Fibroblast of lung (primary cell): ENCODE measurements at regions not wholly inside any gene's neighbourhood (a gene's known extent, or its start where the extent isn't known, plus 50 kb on each side); places are given as distances from the start of the nearest gene placed in this dataset.

Experiments
- DNase-seq, 2 donors: peaks; one replicate each; pipeline versions ENCODE4 v3.0.0 to v3.0.0-alpha.2; 2010; ENCODE audit warnings: low read depth in 2 of 2
- H2AFZ ChIP-seq: 2 replicates; pipeline ENCODE4 v1.5.1; 2012; ENCODE audit warnings: low read length, control low read depth, inconsistent platforms
- H3K27ac ChIP-seq: 2 replicates; pipeline ENCODE4 v1.5.1; 2011; ENCODE audit warnings: low read length, control low read depth; ENCODE audit not compliant: insufficient read depth
- H3K27me3 ChIP-seq: 2 replicates; pipeline ENCODE4 v1.5.1; 2011; ENCODE audit warnings: mild to moderate bottlenecking, low read length; ENCODE audit not compliant: control insufficient read depth, insufficient read depth
- H3K36me3 ChIP-seq: 2 replicates; pipeline ENCODE4 v1.5.1; 2011; ENCODE audit warnings: low read length; ENCODE audit not compliant: control insufficient read depth, insufficient read depth
- H3K4me1 ChIP-seq: 2 replicates; pipeline ENCODE4 v1.5.1; 2011; ENCODE audit warnings: low read length; ENCODE audit not compliant: control insufficient read depth, insufficient read depth; ENCODE audit errors: extremely low read depth
- H3K4me2 ChIP-seq: 2 replicates; pipeline ENCODE4 v1.5.1; 2011; ENCODE audit warnings: low read length, control low read depth; ENCODE audit not compliant: insufficient read depth; ENCODE audit errors: extremely low read depth
- H3K4me3 ChIP-seq, 4 experiments: fragments of 200-600 bp in 1 of 4; sonication (generic) in 1 of 4; replicated peaks in 1 of 4; 2 replicates each; pipeline ENCODE4 v1.5.1; 2011 to 2016; ENCODE audit warnings: low read length in 4 of 4, low read depth in 3 of 4, mild to moderate bottlenecking in 3 of 4, control low read depth in 2 of 4, inconsistent platforms in 1 of 4, mixed read lengths in 1 of 4; ENCODE audit not compliant: insufficient read depth in 1 of 4; ENCODE audit errors: control extremely low read depth in 1 of 4
- H3K79me2 ChIP-seq: 2 replicates; pipeline ENCODE4 v1.5.1; 2012; ENCODE audit warnings: mild to moderate bottlenecking, low read length, inconsistent platforms; ENCODE audit not compliant: control insufficient read depth, insufficient read depth
- H3K9ac ChIP-seq: 2 replicates; pipeline ENCODE4 v1.5.1; 2011; ENCODE audit warnings: mild to moderate bottlenecking, low read length, control low read depth; ENCODE audit not compliant: insufficient read depth
- H3K9me3 ChIP-seq: 2 replicates; pipeline ENCODE4 v1.5.1; 2012; ENCODE audit warnings: low read depth, low read length; ENCODE audit not compliant: control insufficient read depth, insufficient read depth
- H4K20me1 ChIP-seq: 2 replicates; pipeline ENCODE4 v1.5.1; 2011; ENCODE audit warnings: low read length; ENCODE audit not compliant: control insufficient read depth, insufficient read depth; ENCODE audit errors: extremely low read depth
- EZH2 ChIP-seq: IDR thresholded peaks from 2 replicates; pipeline ENCODE4 v1.5.1; 2012; ENCODE audit warnings: low read length, control low read depth, mild to moderate bottlenecking; ENCODE audit errors: missing control alignments
- TF ChIP-seq, protein P1 (sequence below), 2 donors: IDR thresholded peaks in 1 of 2; conservative IDR thresholded peaks in 1 of 2; 1 replicate in 1 of 2; 2 replicates in 1 of 2; pipeline ENCODE4 v1.5.1; 2011 to 2012; ENCODE audit warnings: low read length in 2 of 2, control low read depth in 1 of 2, inconsistent platforms in 1 of 2, low read depth in 1 of 2, mild to moderate bottlenecking in 1 of 2

DNA sequence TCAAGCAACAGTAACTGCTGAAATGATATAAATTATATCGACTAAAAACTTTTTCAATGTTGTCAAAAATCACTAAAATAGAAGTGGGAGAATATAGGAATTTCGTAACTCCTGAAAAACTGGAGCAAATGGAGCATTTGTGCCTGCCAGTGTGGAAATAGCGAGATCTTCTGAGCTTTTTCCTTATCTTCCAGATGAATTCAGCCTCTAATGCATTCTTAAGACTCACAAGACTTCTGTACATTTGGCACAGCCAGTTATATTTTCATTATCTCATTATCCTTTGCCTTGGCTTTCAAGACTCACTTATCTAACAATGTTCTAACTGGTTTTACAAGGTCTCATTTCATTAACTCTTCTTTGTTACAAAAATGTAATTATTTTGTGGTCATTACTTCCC, 252.4 kb downstream of the GXYLT1 start:
- no peak overlapping the region for H2AFZ ChIP-seq
- no peaks in the 10 kb centered on the region for H3K36me3 ChIP-seq
- H3K27me3 ChIP-seq = no peaks in the 10 kb centered on the region
- no peak overlapping the region for H3K4me3 ChIP-seq
- H3K9me3 ChIP-seq = no peaks in the 10 kb centered on the region
- no peaks in the 10 kb centered on the region for H3K79me2 ChIP-seq
- H3K27ac ChIP-seq = no peak overlapping the region
- DNase-seq = no peak
- no peaks in the 10 kb centered on the region for H4K20me1 ChIP-seq
- H3K4me2 ChIP-seq = no peak overlapping the region
- H3K9ac ChIP-seq = no peak overlapping the region
- TF ChIP-seq, protein P1, sequence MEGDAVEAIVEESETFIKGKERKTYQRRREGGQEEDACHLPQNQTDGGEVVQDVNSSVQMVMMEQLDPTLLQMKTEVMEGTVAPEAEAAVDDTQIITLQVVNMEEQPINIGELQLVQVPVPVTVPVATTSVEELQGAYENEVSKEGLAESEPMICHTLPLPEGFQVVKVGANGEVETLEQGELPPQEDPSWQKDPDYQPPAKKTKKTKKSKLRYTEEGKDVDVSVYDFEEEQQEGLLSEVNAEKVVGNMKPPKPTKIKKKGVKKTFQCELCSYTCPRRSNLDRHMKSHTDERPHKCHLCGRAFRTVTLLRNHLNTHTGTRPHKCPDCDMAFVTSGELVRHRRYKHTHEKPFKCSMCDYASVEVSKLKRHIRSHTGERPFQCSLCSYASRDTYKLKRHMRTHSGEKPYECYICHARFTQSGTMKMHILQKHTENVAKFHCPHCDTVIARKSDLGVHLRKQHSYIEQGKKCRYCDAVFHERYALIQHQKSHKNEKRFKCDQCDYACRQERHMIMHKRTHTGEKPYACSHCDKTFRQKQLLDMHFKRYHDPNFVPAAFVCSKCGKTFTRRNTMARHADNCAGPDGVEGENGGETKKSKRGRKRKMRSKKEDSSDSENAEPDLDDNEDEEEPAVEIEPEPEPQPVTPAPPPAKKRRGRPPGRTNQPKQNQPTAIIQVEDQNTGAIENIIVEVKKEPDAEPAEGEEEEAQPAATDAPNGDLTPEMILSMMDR (conservative IDR thresholded peaks at IDR 0.05 in 1 of 2, IDR thresholded peaks at IDR 0.05 in 1 of 2; ENCODE audit: low read depth in 1 of 2, low read length in 2 of 2) = no peak
- no peak for TF ChIP-seq EZH2
- no peaks in the 10 kb centered on the region for H3K4me1 ChIP-seq

DNA sequence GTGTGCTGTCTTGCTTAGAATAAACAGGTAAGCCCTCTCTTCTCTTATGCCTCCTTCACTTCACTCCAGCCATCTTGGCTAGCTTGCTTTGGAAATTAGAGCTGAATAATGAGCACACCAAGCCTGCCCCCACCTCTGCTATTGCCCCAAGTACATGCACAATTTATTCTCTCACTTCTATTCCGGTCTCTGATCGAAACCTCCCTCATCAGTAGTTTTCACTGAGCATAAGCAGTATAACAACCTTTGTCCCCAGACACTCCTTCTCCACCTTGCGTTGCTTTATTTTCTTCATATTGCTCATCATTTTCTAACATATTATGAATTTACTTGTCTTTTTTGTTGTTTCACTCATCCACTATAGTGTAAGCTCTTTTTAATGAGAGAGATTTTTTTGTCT, 253.4 kb downstream of the GXYLT1 start:
- H3K27me3 ChIP-seq = no peaks in the 10 kb centered on the region
- no peaks in the 10 kb centered on the region for H3K9me3 ChIP-seq
- no peak for TF ChIP-seq EZH2
- TF ChIP-seq, protein P1 (conservative IDR thresholded peaks at IDR 0.05 in 1 of 2, IDR thresholded peaks at IDR 0.05 in 1 of 2; ENCODE audit: low read depth in 1 of 2, low read length in 2 of 2) = no peak
- H2AFZ ChIP-seq = no peak overlapping the region
- H3K9ac ChIP-seq = no peak overlapping the region
- H3K4me2 ChIP-seq = no peak overlapping the region
- H3K79me2 ChIP-seq = no peaks in the 10 kb centered on the region
- H3K4me1 ChIP-seq = no peaks in the 10 kb centered on the region
- H3K4me3 ChIP-seq = no peak overlapping the region
- H3K36me3 ChIP-seq = no peaks in the 10 kb centered on the region
- no peak for DNase-seq
- no peaks in the 10 kb centered on the region for H4K20me1 ChIP-seq
- no peak overlapping the region for H3K27ac ChIP-seq

DNA sequence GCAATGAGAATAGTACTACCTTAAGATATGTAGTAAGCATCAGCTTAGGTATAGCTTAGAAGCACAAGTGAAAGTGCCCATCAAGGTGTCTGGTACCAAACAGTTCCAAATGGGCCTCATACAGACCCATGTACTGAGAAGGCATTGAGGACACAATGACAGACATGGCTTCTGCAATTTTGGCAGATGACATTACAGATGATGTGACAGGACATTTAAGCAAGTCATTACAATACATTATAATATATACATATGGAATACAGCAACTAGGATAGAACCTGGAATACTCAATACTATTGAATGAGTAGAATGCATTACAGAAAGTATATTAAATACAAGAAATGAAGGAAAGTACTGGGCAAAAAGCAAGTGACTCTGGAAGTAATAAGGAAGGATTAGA, 256.4 kb downstream of the GXYLT1 start:
- no peaks in the 10 kb centered on the region for H4K20me1 ChIP-seq
- no peaks in the 10 kb centered on the region for H3K4me1 ChIP-seq
- H3K79me2 ChIP-seq = no peaks in the 10 kb centered on the region
- no peaks in the 10 kb centered on the region for H3K36me3 ChIP-seq
- H3K27ac ChIP-seq = no peak overlapping the region
- no peak overlapping the region for H3K4me3 ChIP-seq
- no peak for TF ChIP-seq EZH2
- TF ChIP-seq, protein P1 (conservative IDR thresholded peaks at IDR 0.05 in 1 of 2, IDR thresholded peaks at IDR 0.05 in 1 of 2; ENCODE audit: low read depth in 1 of 2, low read length in 2 of 2) = no peak
- H2AFZ ChIP-seq = no peak overlapping the region
- DNase-seq = no peak
- no peaks in the 10 kb centered on the region for H3K27me3 ChIP-seq
- H3K9ac ChIP-seq = no peak overlapping the region
- no peaks in the 10 kb centered on the region for H3K9me3 ChIP-seq
- H3K4me2 ChIP-seq = no peak overlapping the region
